OCI-LY3 (cell line): ENCODE measurements at regions not wholly inside any gene's neighbourhood (a gene's known extent, or its start where the extent isn't known, plus 50 kb on each side); places are given as distances from the start of the nearest gene placed in this dataset.

Source experiments
- H2AFZ ChIP-seq: fragments of 200-600, 300-600 bp; shearing (Covaris generic); 2 replicates; pipeline ENCODE4 v1.6.0; 2014; ENCODE audit warnings: antibody characterized with exemption, low read depth, low read length
- H3K27ac ChIP-seq: fragments of 200-600, 300-600 bp; sonication (generic); 2 replicates; pipeline ENCODE4 v1.5.1; 2014; ENCODE audit warnings: mild to moderate bottlenecking, low read length, moderate library complexity, mixed read lengths
- H3K27me3 ChIP-seq: fragments of 200-600, 300-600 bp; sonication (generic); 2 replicates; pipeline ENCODE4 v1.6.1; 2014; ENCODE audit warnings: low read depth, low read length, mixed read lengths
- H3K36me3 ChIP-seq: fragments of 200-600, 300-600 bp; sonication (generic); replicated peaks from 2 replicates; pipeline ENCODE3; 2014; ENCODE audit warnings: low read depth, low read length, mixed read lengths
- H3K4me1 ChIP-seq: fragments of 300-600, 200-600 bp; sonication (generic); 2 replicates; pipeline ENCODE4 v1.6.1; 2014; ENCODE audit warnings: low read length, mixed read lengths
- H3K4me2 ChIP-seq: fragments of 200-600, 300-600 bp; sonication (generic); 2 replicates; pipeline ENCODE4 v1.6.1; 2014; ENCODE audit warnings: low read length, mixed read lengths
- H3K4me3 ChIP-seq: fragments of 300-600, 200-600 bp; sonication (generic); 2 replicates; pipeline ENCODE4 v1.5.1; 2014; ENCODE audit warnings: antibody characterized with exemption, mild to moderate bottlenecking, low read length, moderate library complexity
- H3K79me2 ChIP-seq: fragments of 300-600, 200-600 bp; shearing (Covaris generic); 2 replicates; pipeline ENCODE4 v1.6.1; 2014; ENCODE audit warnings: mild to moderate bottlenecking, low read length, mixed read lengths
- H3K9ac ChIP-seq: fragments of 300-600, 200-600 bp; shearing (Covaris generic); 2 replicates; pipeline ENCODE4 v1.6.0; 2014; ENCODE audit warnings: mild to moderate bottlenecking, low read length, moderate library complexity
- H3K9me3 ChIP-seq: fragments of 200-600, 300-600 bp; shearing (Covaris generic); 2 replicates; pipeline ENCODE4 v1.6.1; 2014; ENCODE audit warnings: low read length, mixed read lengths; ENCODE audit not compliant: insufficient read depth
- H4K20me1 ChIP-seq: fragments of 200-600, 300-600 bp; sonication (generic); 2 replicates; pipeline ENCODE4 v1.6.1; 2016; ENCODE audit warnings: low read length, mixed read lengths; ENCODE audit not compliant: insufficient read depth
- CTCF ChIP-seq: fragments of 200-600, 300-600 bp; sonication (generic); IDR thresholded peaks from 2 replicates; pipeline ENCODE4 v1.5.1; 2014; ENCODE audit warnings: antibody characterized with exemption, low read length, low read depth
- EZH2phosphoT487 ChIP-seq: fragments of 200-600 bp; shearing (Covaris generic); IDR thresholded peaks from 2 replicates; pipeline ENCODE4 v1.6.1; 2018; ENCODE audit warnings: antibody characterized with exemption, mixed run types, low read depth

- no peak for TF ChIP-seq CTCF
- no peak for TF ChIP-seq EZH2phosphoT487
- no peak overlapping the region for H3K4me2 ChIP-seq
- no peaks in the 10 kb centered on the region for H3K79me2 ChIP-seq
- no peaks in the 10 kb centered on the region for H3K36me3 ChIP-seq
- H3K27ac ChIP-seq, result no peak overlapping the region
- no peaks in the 10 kb centered on the region for H3K9me3 ChIP-seq
- no peak overlapping the region for H2AFZ ChIP-seq
- H3K27me3 ChIP-seq, result no peaks in the 10 kb centered on the region
- no peak overlapping the region for H3K4me3 ChIP-seq
- no peaks in the 10 kb centered on the region for H4K20me1 ChIP-seq
- H3K9ac ChIP-seq, result no peak overlapping the region
- no peaks in the 10 kb centered on the region for H3K4me1 ChIP-seq
These were observed 207.9 kb upstream of the CD180 start for GRCh38 chr5:67404256-67405100.

- H4K20me1 ChIP-seq, result no peaks in the 10 kb centered on the region
- TF ChIP-seq CTCF, result no peak
- TF ChIP-seq EZH2phosphoT487, result no peak
- no peak overlapping the region for H3K9ac ChIP-seq
- no peak overlapping the region for H3K27ac ChIP-seq
- no peak overlapping the region for H3K4me2 ChIP-seq
- no peaks in the 10 kb centered on the region for H3K36me3 ChIP-seq
- no peak overlapping the region for H2AFZ ChIP-seq
- H3K79me2 ChIP-seq, result no peaks in the 10 kb centered on the region
- no peaks in the 10 kb centered on the region for H3K27me3 ChIP-seq
- no peak overlapping the region for H3K4me3 ChIP-seq
- no peaks in the 10 kb centered on the region for H3K4me1 ChIP-seq
- no peaks in the 10 kb centered on the region for H3K9me3 ChIP-seq
These were observed 205.9 kb upstream of the CD180 start for GRCh38 chr5:67402526-67402925.

- Histone ChIP-seq H3K79me2 (no peaks in the 10 kb centered on the region), H3K9me3 (no peaks in the 10 kb centered on the region), H3K27ac (no peak overlapping the region), H3K9ac (no peak overlapping the region), H3K36me3 (no peaks in the 10 kb centered on the region), H3K4me2 (no peak overlapping the region), H4K20me1 (no peaks in the 10 kb centered on the region), H2AFZ (no peak overlapping the region), H3K27me3 (no peaks in the 10 kb centered on the region), H3K4me3 (no peak overlapping the region), H3K4me1 (no peaks in the 10 kb centered on the region)
- TF ChIP-seq EZH2phosphoT487 (no peak), CTCF (no peak)
These were observed 204.6 kb upstream of the CD180 start for GRCh38 chr5:67401172-67401571.

- Histone ChIP-seq H4K20me1 (no peaks in the 10 kb centered on the region), H3K9me3 (no peaks in the 10 kb centered on the region), H3K4me1 (no peaks in the 10 kb centered on the region), H3K4me2 (no peak overlapping the region), H3K9ac (no peak overlapping the region), H3K27me3 (no peaks in the 10 kb centered on the region), H3K27ac (no peak overlapping the region), H3K36me3 (no peaks in the 10 kb centered on the region), H3K79me2 (no peaks in the 10 kb centered on the region), H2AFZ (no peak overlapping the region), H3K4me3 (no peak overlapping the region)
- TF ChIP-seq EZH2phosphoT487 (no peak), CTCF (no peak)
These were observed 204.2 kb upstream of the CD180 start for GRCh38 chr5:67400752-67401151.
